ENCODE measurements at regions not wholly inside any gene's neighbourhood (a gene's known extent, or its start where the extent isn't known, plus 50 kb on each side); places are given as distances from the start of the nearest gene placed in this dataset.

DNA sequence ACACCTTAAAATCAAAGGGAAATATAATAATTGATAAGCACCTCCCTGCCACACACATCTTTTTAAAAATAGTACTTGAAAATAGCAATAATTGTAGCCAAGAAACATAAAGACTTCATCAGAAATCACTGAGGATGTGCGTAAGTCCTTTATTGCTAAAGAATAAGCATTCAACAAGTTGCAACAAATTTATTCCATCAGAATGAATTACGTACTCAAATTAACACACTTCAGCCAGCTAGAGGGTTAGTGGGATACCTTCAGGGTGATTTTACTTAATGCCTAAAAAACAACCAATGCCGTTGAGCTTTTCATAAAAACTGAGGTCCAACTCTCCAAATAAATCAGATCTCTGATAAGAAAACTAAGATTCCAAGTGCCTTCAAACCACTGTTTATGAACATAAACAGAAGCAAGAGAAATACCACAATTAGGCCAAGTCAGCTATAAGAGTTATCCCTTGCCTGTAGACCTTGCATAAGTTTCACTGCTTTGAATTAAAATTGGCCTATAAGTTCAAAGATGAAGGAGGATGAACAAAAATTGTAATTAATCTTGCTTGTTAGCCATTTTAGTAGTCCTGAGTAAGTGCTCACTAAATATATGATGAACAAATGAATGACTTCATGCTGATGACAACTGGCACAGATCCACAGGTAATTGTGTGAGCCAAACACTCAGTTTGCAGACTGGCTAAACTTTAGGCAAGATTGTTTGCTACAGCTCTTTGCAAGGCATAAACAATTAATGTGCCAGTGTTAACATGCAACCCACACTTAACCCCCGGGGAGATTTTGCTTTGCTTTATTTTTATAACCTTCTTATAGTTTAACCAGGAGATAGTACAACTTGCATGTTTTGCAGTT is 375.1 kb upstream of the THBS1 start:
- Histone ChIP-seq H3K27ac (ENCODE audit: low read depth, low read length) (no peak overlapping the region), H3K4me1 (replicated peaks in 1 of 4; ENCODE audit: control insufficient read depth in 3 of 4, insufficient read depth in 4 of 4, low read length in 3 of 4) (no peaks in the 10 kb centered on the region), H4K5ac (ENCODE audit: insufficient read length, low read depth, low read length) (no peak overlapping the region), H3K23me2 (ENCODE audit: low read depth, low read length) (no peaks in the 10 kb centered on the region), H3K4me2 (ENCODE audit: insufficient read depth in 1 of 2, low read depth in 2 of 2, low read length in 2 of 2) (no peak overlapping the region), H3K79me2 (ENCODE audit: control insufficient read depth in 1 of 2, insufficient read depth in 2 of 2, low read length in 2 of 2) (no peaks in the 10 kb centered on the region), H2AK5ac (ENCODE audit: low read depth, low read length) (no peak overlapping the region), H3K9me3 (ENCODE audit: insufficient read depth in 2 of 2, low read depth in 1 of 2, low read length in 1 of 2) (0 out of 4 replicates have a peak, but pooled peaks cover 0 to 2% of the 10 kb centered on the region in 2 experiments), H3K79me1 (ENCODE audit: low read depth, low read length) (no peaks in the 10 kb centered on the region), H2BK5ac (ENCODE audit: low read depth, low read length) (no peak overlapping the region), H4K91ac (replicated peaks; ENCODE audit: insufficient read length, low read length) (no peak overlapping the region), H3K23ac (ENCODE audit: insufficient read length) (no peak overlapping the region), H2BK120ac (replicated peaks; ENCODE audit: low read depth, low read length) (no peak overlapping the region), H3K56ac (replicated peaks; ENCODE audit: insufficient read length, low read depth, low read length) (no peak overlapping the region), H3K18ac (ENCODE audit: extremely low read depth, low read length) (no peak overlapping the region), H2BK12ac (ENCODE audit: low read depth, low read length) (no peak overlapping the region), H2BK15ac (ENCODE audit: low read length) (no peak overlapping the region), H3K4ac (replicated peaks; ENCODE audit: insufficient read length, low read depth, low read length) (no peak overlapping the region), H2AFZ (ENCODE audit: low read length) (no peak overlapping the region), H4K8ac (ENCODE audit: extremely low read depth, insufficient read depth, low read length) (no peak overlapping the region), H3K4me3 (ENCODE audit: extremely low read depth in 1 of 4, insufficient read depth in 2 of 4, low read depth in 3 of 4, low read length in 4 of 4) (no peak overlapping the region), H2BK20ac (ENCODE audit: low read length) (no peak overlapping the region), H3K14ac (ENCODE audit: insufficient read length) (no peak overlapping the region), H3K9ac (replicated peaks in 1 of 4; ENCODE audit: extremely low read depth in 1 of 4, low read depth in 3 of 4, low read length in 3 of 4) (no peak overlapping the region), H3K27me3 (replicated peaks in 1 of 4; ENCODE audit: control insufficient read depth in 3 of 4, extremely low read depth in 1 of 4, insufficient read depth in 3 of 4, low read length in 3 of 4) (no peaks in the 10 kb centered on the region; a peak in 2 of 7 replicates), H4K20me1 (replicated peaks in 1 of 2; ENCODE audit: control insufficient read depth in 1 of 2, insufficient read depth in 2 of 2, low read length in 2 of 2) (no peaks in the 10 kb centered on the region), H3K36me3 (ENCODE audit: control insufficient read depth in 2 of 4, insufficient read depth in 4 of 4, low read length in 3 of 4) (no peaks in the 10 kb centered on the region)
- no peak for TF ChIP-seq HDAC2 (IDR thresholded peaks at IDR 0.05; ENCODE audit: borderline replicate concordance in 1 of 2, low read depth in 2 of 2, low read length in 2 of 2)
- TF ChIP-seq POLR2A (IDR thresholded peaks at IDR 0.05; ENCODE audit: control extremely low read depth in 1 of 2, low read depth in 2 of 2, low read length in 2 of 2): no peak
- ChIA-PET POLR2A (ENCODE audit: partially characterized antibody) (interaction anchor here (1.3 kb wide), 1 partner anchor 10 kb away, joined by 3 read pairs; no protein-coding TSS in a partner anchor), CTCF (ENCODE audit: partially characterized antibody) (interaction anchor here (1.0 kb wide), 1 partner anchor 9 kb away, joined by 4 read pairs; no protein-coding TSS in a partner anchor)
- no peak for FAIRE-seq
- DNase-seq (ENCODE audit: low read depth in 1 of 2, low spot score in 2 of 2): no peak
- WGBS, 2 experiments (ENCODE audit: extremely low coverage in 1 of 2, insufficient coverage in 1 of 2, insufficient read length in 1 of 2, insufficient replicate concordance in 2 of 2, low coverage in 1 of 2, low lambda C conversion rate in 2 of 2, missing lambda C conversion rate in 1 of 2): 95% methylated on average over 4 of the region's 4 CpGs; no CpG with 5 or more reads in 1 of the 2 experiments
